NCI-H2081 treated with DMSO at 0.1 percent for 48 hours (cell line): ENCODE measurements at regions not wholly inside any gene's neighbourhood (a gene's known extent, or its start where the extent isn't known, plus 50 kb on each side); places are given as distances from the start of the nearest gene placed in this dataset.
"Not testable (repeated sequence)": the region's sequence is repeated elsewhere in the genome, so short reads cannot be mapped to it uniquely, and the experiment has no call there.

Source experiments
- DNase-seq: peaks from one replicate; lab custom pipeline; 2025; lab: John Stamatoyannopoulos, UW

- DNase-seq: no peak
These were observed 528.2 kb upstream of the FANCL start for GRCh38 chr2:58769111-58769863.

DNA sequence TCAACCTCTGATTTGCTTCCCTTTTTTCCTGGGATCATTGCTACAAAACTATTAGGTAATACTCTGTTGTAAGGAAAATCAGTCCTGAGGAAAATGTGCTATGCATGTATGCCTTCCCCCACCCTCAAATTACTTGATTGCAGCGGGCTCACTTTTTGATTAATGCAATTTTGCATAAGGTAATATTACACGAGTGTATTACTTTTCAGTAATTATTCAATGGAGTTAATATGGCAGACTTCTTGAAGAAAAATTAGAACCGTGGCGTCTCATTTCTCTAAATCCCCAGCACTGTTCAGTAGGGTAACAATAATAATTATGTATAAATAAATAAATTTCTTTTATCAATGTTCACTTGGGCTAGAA lies 527.6 kb upstream of the FANCL start:
- DNase-seq: no peak

GRCh38 chr2:58767828-58768714 lies 526.9 kb upstream of the FANCL start:
- DNase-seq: no peak

DNA sequence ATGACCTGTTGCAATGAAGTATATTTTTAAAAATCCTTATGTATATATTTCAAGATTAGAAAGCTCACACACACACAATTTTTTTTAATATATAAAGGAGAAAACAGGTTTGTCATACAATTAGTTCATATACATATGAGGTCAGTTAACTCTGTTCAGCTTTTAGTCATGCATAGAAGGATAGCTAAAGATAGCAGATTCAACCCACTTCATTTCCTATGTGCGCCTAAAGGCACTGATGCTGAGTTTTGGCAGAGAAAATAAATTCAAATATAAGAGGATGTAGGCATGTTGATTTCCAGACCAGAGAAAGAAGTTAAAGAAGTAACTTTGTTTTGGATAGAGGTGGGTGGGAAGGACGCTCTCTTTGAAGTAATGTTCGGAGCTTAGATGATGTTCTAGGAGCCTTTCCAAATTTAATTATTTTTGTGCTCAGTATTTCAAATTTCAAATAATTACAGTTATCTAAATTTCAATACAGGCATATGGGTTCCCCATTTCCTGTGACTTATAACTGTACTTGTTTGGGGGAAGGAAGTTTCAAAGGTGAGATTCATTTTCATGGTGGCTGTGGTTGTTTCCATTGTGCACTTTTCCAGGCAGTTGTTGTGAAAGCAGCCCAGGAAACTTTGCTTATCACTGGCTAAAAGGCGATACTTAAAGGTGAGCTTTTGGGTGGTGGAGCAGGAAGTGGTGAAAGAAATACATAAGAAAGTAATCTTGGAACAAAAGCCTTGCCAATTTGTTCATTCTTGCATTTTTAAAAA lies 523.4 kb upstream of the FANCL start:
- DNase-seq: no peak

- DNase-seq: peak; percentile 59
These were observed 521.2 kb upstream of the FANCL start for GRCh38 chr2:58762176-58762781.

GRCh38 chr2:58757971-58758370 lies 516.8 kb upstream of the FANCL start:
- no peak for DNase-seq

DNA sequence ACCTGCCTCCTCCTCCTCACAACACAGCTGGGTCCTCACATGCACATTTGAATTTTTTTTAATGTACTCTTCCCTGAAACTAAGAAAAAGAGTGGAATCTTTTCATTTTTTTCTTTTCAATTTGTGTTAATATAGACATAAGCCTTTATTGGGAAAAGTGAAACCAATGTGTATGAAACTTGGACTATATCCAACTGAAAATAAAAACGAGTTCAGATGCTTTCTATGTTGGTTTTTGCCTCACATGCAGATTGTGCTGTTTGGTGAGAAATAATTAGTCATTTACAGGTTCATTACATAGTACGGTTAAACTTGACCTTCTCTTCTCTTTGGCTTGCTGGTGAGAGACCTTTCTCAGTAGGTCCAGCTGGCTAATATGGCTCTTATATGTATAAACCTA lies 515.2 kb upstream of the FANCL start:
- no peak for DNase-seq

DNA sequence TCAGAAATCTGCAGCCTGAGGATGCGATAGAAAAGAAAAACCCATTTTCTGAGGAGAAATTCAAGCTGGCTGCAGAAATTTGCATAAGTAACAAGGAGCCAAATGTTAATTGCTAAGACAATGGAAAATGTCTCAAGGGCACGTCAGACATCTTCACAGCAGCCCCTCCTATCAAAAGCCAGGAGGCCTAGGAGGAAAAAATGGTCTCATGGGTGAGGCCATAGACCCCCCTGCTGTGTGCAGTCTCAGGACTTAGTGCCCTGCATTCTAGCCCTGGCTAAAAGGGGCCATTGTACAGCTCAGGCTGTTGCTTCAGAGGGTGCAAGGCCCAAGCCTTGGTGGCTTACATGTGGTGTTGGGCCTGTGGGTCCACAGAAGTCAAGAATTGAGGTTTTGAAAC lies 511.4 kb upstream of the FANCL start:
- DNase-seq: not testable (repeated sequence)

- DNase-seq: not testable (repeated sequence)
These were observed 510.6 kb upstream of the FANCL start for GRCh38 chr2:58751676-58752075.

DNA sequence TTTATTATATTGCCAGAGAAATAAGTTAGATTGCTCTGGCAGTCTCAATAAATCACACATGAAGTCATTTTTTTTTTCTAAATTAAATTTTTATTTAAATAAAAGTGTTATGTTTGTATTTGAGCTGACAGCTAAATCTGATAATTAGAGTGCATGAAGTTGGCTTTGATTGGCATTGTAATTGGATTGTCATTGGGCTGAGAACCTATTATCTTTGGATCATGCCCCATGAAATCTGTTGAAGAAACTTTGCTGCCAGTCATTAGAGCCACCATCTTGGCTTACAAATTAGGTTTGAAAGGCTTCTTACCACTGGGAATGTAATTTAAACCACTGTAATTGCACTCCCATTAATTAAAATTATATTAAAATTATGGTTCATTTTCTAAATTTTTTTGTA lies 507.9 kb upstream of the FANCL start:
- no peak for DNase-seq

GRCh38 chr2:58745334-58745733 lies 504.2 kb upstream of the FANCL start:
- not testable (repeated sequence) for DNase-seq

GRCh38 chr2:58740426-58740825 lies 499.3 kb upstream of the FANCL start:
- DNase-seq: no peak

- DNase-seq: no peak
These were observed 497.9 kb upstream of the FANCL start for GRCh38 chr2:58739033-58739432.

GRCh38 chr2:58734365-58734764 lies 493.2 kb upstream of the FANCL start:
- no peak for DNase-seq

- DNase-seq: no peak
These were observed 491.9 kb upstream of the FANCL start for GRCh38 chr2:58732999-58733398.

- no peak for DNase-seq
These were observed 490.4 kb upstream of the FANCL start for GRCh38 chr2:58731488-58731869.

DNA sequence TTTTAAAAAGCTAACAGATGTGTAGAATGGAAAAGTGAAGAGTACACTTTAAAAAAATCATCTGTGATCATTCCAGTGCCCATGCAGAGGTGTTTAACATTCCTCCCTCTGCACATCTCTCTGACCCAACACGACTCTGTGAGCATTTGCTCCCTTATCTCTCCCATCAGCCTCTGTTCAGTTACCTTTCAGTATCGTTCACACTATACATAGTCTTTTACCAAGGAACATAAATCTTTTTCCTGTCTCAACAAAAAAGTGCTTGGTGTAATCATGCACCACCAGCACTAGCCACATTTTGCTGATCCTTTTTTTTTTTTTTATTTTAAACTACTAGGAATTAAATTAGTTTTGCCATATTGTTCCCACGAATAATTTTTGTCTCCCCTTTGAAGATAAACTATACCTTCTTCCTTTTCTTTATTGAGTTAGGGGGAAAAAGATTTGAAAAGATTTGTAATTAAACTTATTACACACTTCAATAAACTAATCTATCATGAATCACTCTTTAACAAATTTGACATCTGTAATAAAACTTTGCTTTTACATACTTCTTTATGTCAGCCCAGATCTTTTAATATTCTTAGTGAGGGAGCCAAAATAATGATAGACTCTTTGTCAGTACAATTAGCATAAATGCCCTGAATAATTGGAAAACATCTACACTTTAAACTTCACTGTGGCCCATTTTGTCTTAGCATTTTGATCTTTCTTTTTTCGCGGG lies 489.8 kb upstream of the FANCL start:
- DNase-seq: no peak

DNA sequence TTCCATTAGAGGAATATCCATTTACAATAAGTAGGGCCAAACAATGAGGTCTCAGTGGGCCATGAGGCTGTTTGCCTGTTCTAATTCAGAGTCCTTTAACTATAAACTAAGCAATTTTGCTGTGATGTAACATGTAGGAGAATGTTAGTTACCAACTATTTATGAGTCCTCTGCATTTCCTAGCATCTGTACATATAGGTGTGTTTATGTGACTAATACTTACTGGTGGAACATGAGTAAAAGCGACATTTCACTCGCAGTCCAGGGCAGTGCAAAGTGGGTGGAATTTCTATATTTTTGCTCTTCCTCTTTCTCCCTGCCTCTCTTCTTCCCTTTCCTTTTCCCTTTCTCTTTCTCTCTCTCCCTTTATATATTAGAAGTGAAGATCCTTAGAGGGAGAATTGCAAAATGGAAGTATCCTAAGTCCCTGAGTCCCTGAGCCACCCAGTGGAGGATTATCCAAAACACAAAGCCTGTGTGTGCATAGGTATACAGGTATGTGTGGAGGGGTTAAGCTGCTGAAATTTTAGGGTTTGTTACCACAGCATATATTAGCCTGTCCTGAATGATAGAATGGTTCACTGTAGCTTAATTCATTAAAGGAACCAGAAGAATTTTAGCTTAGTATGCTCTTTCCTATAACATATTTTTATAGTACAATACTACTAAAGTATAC lies 487.0 kb upstream of the FANCL start:
- DNase-seq: no peak

- no peak for DNase-seq
These were observed 480.9 kb upstream of the FANCL start for GRCh38 chr2:58721912-58722591.
